Body of pancreas (tissue), 4 donors: ENCODE measurements at regions not wholly inside any gene's neighbourhood (a gene's known extent, or its start where the extent isn't known, plus 50 kb on each side); places are given as distances from the start of the nearest gene placed in this dataset.

Experiments used
- CTCF ChIP-seq, 7 experiments: fragments of 450-650 bp in 4 of 7; fragments of 200-600 bp in 3 of 7; sonication (generic) in 3 of 7; IDR thresholded peaks; one replicate each; pipeline ENCODE4 v1.5.1; 2016 to 2019; ENCODE audit warnings: antibody characterized with exemption in 7 of 7
- POLR2A ChIP-seq, 3 donors: fragments of 450-650 bp; IDR thresholded peaks; one replicate each; pipeline ENCODE4 v1.6.1; 2016; ENCODE audit warnings: antibody characterized with exemption in 3 of 3, mild to moderate bottlenecking in 2 of 3

- no peak for TF ChIP-seq POLR2A (IDR thresholded peaks at IDR 0.05)
- no peak for TF ChIP-seq CTCF (IDR thresholded peaks at IDR 0.05)
Observed at GRCh38 chr3:68025189-68025588, 370.8 kb upstream of the SUCLG2 start.
